NCI-H1092 (cell line): ENCODE measurements at regions not wholly inside any gene's neighbourhood (a gene's known extent, or its start where the extent isn't known, plus 50 kb on each side); places are given as distances from the start of the nearest gene placed in this dataset.

ENCODE experiments used
- DNase-seq: peaks from one replicate; lab custom pipeline; 2025; lab: John Stamatoyannopoulos, UW

DNA sequence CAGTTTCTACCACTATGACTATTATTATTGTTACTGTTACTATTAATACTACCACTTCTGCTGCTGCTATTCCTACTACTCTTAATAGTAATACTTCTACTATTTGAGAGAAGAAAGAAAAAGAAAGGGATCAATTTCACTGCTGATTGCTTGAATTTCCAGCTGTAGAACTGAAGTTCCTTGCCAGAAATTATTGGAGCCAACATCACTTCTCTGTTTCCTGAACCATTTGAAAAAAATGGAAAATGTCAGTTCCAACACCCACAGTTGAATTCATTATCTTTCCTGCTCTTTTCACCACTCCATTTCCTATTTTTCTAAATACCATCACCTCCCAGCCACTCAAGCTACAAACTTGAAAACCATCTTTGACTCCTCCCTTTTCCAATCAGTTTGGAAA lies 54.1 kb upstream of the PIK3C2G start:
- no peak for DNase-seq

DNA sequence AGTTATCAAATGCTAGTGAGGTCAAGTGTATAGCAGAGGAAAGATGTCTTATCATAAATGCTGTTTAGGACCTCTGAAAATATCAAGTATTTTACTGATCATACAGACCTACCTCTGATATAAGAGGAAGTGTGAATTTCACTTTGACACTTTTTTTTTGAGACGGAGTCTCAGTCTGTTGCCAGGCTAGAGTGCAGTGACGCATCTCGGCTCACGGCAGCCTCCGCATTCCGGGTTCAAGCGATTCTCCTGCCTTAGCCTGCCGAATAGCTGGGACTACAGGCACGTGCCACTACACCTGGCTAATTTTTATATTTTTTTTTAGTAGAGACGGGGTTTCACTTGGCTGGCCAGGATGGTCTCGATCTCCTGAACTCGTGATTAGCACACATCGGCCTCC lies 55.1 kb upstream of the PIK3C2G start:
- no peak for DNase-seq

DNA sequence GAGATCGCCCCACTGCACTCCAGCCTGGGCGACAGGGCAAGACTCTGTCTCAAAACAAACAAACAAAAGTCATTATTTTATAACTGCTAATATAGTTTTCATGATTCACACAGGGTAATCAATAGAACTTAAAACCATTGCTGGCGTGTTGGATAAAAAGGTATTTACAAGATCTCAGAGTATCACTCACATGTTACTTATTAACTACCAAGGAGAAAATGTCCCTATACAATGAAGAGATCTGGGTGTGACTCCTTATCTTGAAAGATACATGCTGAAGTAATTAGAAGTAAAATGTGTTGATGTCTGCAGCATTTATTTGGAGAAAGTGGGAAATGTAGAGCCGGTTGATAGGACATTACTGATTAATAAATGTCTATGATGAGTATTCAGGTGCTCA lies 57.3 kb upstream of the PIK3C2G start:
- DNase-seq: no peak

DNA sequence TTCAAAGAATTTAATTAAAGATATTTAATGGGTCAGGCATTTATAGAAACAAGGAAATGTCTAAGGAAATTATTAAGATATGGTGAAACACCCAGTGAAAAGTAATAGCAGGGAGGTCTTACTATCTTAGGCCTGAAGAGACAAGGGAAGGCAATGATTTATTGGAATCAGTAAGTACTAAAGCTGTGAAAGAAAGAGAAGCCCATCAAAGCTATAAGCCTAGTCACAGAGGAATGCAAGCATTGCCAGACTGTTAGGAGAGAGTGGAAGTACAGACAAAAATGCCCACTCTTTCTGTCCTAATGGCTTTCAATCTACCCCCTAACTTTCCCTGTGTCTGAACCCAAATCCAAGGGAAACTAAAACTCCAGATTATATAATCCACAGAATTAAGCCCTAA lies 69.2 kb upstream of the PIK3C2G start:
- DNase-seq: no peak

DNA sequence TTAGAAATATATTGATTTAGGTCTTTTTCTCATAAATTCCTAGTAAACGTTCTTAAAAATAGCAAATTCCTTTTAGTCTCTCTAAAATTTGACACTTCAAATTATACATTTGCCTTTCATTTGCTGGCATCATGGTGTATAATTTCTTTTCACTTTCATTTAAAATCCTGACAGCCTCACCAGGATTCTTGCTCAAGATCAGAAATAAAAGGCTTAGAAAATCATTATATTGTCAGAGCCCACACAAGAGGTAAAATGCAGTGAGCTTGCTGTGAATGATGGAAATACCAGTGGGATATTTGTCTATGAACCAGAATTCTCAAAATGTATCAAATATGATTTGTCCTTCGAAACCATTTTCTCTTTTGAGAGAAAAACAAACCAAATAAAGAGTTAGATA lies 78.2 kb upstream of the PIK3C2G start:
- DNase-seq: no peak

DNA sequence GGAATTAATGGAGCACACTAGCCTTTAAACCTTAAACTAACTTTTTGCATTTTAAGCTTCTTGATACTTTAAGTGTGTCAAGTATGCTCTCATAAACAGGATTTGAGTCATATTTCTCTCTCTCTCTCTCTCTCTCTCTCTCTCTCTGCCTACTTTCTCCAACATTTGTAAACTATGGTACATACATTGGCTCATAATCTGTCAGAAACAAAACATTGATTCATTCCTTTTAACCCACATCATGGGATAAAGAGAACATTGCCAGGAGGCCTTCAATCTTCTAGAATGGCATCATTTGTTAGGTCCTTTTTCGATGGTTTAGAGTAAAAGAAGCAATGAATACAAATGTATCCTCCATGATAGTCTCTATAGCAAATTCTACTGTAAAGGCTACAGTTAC lies 81.6 kb upstream of the RERGL start:
- no peak for DNase-seq

DNA sequence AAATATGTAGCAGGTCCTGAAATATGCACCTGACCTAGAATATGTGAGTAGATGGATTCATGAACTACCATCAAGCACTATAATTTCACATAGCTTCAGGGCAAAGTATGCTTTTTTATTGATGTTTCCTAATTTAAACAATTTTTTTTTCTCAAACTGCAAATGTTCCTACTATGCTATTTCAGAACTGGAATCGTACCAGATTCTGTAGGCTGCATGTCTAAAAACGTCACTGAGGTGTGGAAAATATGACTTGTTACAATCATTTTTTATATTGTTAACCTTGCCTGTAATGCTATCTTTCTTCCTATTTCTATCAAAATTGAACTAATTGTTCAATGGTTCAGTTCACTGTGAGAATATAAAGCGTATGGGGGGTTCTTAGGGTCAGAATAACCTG lies 78.0 kb upstream of the RERGL start:
- DNase-seq: no peak

DNA sequence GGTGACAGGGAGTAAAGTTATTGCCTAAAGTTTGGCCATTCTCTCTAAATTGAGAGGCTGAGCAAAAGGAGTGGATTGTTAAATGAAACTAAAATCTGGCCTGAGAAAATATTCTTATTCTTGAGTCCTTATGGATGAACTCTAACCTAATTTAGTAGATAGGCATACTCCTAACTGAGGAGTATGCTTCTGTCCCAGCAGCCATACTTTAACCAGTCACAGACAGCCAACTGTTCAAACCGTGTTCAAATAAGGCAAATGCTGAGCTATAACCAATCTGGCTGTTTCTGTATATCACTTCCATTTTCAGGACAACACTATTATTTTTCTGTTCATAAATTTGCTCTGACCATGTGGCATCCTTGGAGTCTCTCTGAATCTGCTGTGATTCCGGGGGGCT lies 75.9 kb upstream of the RERGL start:
- DNase-seq: no peak

DNA sequence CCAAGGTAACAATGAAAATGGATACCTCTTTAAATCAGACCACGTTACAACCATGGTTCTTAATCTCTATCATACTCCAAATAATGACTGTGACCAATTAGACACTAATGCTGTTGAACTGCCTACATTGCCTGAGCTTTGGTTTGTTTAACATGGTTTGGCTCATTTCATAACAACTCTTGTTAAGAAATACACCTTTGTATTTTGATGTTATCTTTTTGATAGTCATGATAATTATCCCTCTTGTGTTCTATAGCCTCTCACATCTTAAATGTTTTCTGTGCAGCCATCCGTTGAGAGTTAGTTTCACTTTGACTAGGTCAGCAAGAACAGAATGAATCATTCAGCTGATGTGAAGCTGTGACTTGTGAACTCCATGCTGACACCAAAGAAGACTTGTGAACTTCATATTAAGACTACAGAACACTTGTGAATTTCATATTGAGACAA lies 75.5 kb upstream of the RERGL start:
- DNase-seq: no peak

DNA sequence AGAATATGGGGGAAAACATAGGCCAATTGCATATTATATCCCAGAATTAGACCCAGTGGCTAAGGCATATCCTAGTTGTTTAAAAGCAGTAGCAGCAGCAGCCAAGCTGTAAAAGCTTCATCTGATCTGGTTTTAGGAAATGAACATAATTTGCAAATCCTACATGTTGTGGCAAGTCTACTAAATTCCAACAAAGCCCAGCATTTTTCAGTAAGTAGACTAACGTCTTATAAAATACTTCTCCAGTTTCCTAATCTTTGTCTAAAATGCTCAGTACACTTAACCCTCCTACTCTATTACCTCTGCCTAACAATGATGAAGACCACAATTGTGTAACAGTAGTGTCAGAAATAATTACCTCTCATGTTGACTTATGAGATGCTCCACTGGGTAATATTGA lies 70.9 kb upstream of the RERGL start:
- no peak for DNase-seq

DNA sequence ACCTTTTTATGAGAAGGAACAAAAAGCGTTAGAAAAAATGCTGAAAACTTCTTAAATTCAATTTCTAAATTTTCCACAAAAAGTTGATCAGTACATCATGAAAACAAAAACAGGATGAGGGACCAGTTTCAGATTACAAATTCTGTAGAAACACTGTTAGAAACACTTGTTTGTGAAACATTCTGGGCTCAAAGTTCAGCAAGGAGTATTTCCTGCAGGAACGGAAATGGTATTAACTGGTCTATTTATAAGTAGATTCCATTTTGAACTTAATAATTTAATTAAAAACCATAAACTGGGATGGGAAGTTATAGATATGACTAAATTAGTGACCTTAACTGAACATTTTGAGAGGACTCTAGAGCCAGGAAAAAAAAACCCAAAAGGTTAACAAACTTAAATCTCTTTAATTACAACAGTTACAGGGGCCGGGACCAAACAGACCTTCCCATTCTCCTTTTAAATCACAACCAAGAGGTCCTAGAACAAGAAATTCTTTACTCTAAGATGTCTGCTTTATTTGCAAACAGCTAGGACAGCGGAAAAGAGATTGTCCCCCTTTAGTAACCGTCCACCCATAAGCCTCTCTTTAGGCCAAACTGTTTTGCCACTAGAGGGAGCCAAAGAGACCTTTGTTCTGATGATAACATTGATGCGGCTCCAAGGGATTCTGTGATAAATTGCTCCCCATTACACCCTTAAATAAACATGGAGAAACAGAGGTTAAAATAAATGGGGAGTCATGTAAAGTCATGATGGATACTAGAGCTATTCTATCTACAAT lies 69.0 kb upstream of the RERGL start:
- DNase-seq: peak; percentile 35

DNA sequence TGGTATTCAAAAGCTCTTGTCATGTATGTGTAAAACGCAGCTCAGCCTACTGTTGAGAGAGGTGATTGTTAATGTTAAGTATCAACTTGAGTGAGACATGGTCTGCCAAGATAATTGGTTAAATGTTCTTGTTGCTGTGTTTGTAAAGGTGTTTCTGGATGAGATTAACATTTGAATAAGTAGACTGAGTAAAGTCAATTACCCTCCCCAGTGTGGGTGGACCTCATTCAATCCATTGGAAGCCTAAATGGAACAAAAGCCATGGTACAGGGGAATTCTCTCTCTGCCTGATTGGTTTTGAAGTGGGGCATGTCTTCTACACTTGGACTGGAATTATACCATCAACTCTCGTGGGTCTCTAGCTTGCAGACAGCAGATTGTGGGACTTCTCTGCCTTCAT lies 63.8 kb upstream of the RERGL start:
- no peak for DNase-seq

DNA sequence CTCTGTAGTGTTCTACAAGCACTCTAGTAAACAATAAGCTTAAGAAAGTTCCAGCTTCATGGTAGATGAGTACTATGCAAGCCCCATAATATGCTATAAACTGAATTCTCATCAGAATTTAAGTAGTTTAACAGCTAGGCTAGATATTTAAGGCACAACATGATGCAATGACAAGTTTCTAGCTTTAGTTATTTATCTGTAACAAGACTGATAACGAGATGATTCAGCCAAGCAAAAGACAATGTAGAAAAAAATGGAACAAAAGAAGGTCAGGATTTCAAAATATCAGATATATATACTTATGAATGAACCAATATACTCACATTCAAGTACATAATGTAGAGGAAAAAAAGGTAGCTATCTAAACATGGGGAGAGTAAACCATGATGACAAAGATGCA lies 61.0 kb upstream of the RERGL start:
- no peak for DNase-seq

DNA sequence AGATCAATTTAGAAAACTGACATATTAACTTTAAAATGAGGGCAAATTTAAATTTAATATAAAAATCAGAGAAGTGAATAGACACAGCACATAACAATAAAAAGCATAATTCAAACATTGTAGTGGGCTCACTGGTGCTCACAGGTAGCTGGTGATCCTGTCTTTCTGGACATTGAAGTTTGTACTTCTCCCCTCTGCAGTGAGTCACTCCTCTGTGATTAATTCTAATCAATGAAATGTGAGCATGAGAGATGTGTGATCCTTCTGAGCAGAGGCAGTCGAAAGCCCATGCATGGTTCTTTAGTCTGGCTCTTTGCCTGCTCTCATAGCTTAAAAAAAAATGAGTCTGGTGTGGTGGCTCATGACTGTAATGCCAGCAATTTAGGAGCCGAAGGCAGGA lies 59.0 kb upstream of the RERGL start:
- DNase-seq: no peak

DNA sequence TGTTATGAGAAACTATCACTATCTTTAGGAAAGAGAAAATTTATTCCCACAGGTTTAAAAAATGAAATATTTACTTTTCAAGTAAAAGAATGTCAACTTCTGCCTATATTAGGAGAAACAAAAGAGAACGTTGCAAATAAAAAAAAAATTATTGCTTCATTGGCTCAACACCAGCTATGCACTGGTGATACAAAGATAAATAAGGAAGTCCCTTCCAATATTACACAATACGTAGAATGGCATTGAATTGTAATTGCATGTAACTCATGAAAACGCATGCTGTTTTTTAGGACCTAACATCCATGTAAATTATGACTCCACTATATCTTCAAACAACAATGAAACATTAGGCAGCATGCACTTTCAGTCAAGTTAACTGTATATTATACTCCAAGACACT lies 56.4 kb upstream of the RERGL start:
- no peak for DNase-seq

DNA sequence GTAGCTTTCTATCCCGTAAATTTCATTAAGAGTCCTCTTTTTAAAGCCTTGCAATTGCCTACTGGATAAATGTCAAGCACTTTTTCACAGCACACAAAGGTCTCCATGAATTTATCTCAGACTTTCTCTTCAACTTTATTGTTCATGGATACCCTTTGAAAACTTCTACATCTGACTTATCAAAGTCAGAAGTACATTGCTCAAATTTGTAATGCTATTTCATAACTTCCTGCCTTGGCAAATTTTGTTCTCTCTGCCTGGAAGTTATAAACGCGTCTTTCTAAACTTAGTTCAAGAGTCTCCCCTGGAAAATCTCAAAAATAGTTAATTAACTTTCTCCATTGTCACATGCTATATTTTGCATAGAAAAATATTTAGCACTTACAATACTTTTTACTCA lies 55.9 kb upstream of the RERGL start:
- DNase-seq: no peak

DNA sequence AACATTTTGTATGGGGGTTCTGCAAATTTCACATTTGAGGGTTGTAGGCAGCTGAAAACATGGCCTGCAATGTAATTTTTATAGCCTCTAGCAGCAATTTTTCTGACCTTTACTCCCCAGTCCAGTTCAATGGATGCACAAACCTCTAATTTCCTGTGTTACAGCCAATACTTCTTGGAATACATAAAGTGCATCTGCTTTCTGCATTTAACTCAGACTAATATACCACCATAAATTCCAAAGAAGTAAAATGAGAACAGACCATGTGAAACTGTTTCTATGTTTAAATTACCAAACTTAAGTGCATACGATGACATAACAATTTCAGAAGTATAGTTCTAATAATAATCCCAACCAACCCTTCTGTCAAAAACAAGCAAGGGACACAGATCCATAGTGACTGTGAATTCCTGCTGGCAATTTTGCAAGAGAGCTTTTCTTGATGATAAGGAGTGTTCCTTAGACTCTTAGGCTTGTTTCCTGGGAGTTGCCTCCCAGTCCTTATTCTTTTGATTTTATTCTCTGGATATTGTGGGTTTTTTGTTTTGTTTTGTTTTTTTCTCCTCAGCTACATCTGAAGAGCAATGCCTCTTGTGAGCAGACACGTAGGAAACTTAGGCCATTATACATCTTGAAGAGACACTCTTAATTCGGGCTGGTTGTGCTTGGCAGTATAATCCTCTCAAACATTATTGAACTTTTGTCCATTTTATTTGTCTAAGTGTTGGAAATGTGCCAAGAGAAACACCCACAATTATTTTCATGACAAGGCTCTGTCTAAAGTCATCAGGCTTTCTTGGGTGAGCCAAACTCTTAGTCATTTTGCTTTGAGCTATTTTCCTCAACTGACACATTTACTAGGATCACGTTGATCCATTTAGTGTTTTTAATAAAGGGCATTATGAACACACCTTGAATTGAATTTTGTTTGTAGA lies 51.3 kb upstream of the RERGL start:
- no peak for DNase-seq

DNA sequence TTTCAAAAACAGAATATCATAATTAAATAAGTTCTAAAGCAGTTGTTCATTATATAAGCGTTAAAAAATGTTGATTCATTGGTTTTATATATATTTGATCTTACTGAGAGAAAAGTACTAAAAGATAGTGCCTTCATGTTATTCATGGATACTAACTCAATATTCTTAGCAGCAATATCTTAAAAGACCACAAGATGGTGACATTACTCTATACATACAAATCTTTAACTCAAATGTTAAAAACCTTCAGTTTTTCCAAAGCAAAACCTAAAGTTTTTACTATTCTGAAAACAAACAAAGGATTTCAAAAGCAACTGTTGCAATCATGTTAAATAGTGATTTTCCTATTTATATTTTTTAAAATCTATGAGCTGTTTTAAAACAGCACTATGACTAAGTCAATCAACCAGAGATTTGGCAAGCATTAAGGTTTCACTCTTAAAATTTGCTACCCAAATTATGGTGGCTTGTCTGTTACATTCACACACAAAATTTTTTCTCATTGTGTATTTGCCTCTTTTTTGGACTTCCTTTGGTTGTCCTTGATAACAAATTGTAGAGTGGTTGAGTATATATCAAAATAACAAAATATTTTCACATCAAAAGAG lies 50.1 kb upstream of the RERGL start:
- no peak for DNase-seq
